Medulla oblongata (tissue), 1 donor: ENCODE measurements at regions not wholly inside any gene's neighbourhood (a gene's known extent, or its start where the extent isn't known, plus 50 kb on each side); places are given as distances from the start of the nearest gene placed in this dataset.
"Not testable (repeated sequence)": the region's sequence is repeated elsewhere in the genome, so short reads cannot be mapped to it uniquely, and the experiment has no call there.

Experiments
- DNase-seq: peaks from one replicate; pipeline ENCODE4 v3.0.0-alpha.2; 2015; ENCODE audit errors: extremely low spot score

GRCh38 chr18:14189858-14190257 is 57.6 kb upstream of the ZNF519 start:
- DNase-seq: no peak

GRCh38 chr18:14188751-14189406 is 56.6 kb upstream of the ZNF519 start:
- not testable (repeated sequence) for DNase-seq
